SK-N-SH treated with all-trans-retinoic acid at 6 μM for 48 hours (cell line): ENCODE measurements at regions not wholly inside any gene's neighbourhood (a gene's known extent, or its start where the extent isn't known, plus 50 kb on each side); places are given as distances from the start of the nearest gene placed in this dataset.

Experiments
- CREB5 ChIP-seq: fragments of 250-450 bp; sonication (Bioruptor Pico); IDR thresholded peaks from 2 replicates; pipeline ENCODE4 v1.5.1; 2020; ENCODE audit warnings: low read depth, mild to moderate bottlenecking, moderate library complexity
- TCF4 ChIP-seq: fragments of 250-450 bp; sonication (Bioruptor Pico); IDR thresholded peaks from 2 replicates; pipeline ENCODE4 v1.8.0; 2021; ENCODE audit warnings: mild to moderate bottlenecking, moderate library complexity, borderline replicate concordance
- ZFP3 ChIP-seq: fragments of 250-450 bp; sonication (Bioruptor Pico); IDR thresholded peaks from 2 replicates; pipeline ENCODE4 v1.5.0; 2020; ENCODE audit warnings: mild to moderate bottlenecking, moderate library complexity
- ZNF70 ChIP-seq: fragments of 450-650 bp; formaldehyde crosslinking; IDR thresholded peaks from 2 replicates; pipeline ENCODE4 v1.5.0; 2020; ENCODE audit warnings: mild to moderate bottlenecking, moderate library complexity

- TF ChIP-seq CREB5 (CRISPR knock-in tag) = no peak
- TF ChIP-seq ZFP3 (CRISPR knock-in tag) = no peak
- TF ChIP-seq ZNF70 (CRISPR knock-in tag) = no peak
- no peak for TF ChIP-seq TCF4 (CRISPR knock-in tag)
Observed at GRCh38 chr1:70717656-70718055, 306.6 kb downstream of the CTH start.
